ENCODE measurements at regions not wholly inside any gene's neighbourhood (a gene's known extent, or its start where the extent isn't known, plus 50 kb on each side); places are given as distances from the start of the nearest gene placed in this dataset.

DNA sequence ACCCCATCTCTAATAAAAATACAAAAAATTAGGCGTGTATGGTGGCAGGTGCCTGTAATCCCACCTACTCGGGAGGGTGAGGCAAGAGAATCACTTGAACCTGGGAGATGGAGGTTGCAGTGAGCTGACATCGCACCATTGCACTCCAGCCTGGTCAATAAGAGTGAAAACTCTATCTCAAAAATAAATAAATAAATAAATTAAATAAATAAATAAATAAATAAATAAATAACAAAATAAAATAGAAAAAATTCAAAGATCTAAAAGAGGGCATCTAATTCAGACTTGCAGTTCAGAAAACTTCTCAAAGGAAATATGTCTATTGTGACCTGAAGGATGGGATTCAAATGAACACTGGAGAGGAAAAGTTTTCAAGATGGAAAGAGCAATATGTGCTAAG lies 1085.1 kb downstream of the SORCS3 start:
- TF ChIP-seq, protein P1, sequence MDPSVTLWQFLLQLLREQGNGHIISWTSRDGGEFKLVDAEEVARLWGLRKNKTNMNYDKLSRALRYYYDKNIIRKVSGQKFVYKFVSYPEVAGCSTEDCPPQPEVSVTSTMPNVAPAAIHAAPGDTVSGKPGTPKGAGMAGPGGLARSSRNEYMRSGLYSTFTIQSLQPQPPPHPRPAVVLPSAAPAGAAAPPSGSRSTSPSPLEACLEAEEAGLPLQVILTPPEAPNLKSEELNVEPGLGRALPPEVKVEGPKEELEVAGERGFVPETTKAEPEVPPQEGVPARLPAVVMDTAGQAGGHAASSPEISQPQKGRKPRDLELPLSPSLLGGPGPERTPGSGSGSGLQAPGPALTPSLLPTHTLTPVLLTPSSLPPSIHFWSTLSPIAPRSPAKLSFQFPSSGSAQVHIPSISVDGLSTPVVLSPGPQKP (IDR thresholded peaks at IDR 0.05; ENCODE audit: borderline replicate concordance, low read depth, low read length), result no peak
- TF ChIP-seq, protein P2, sequence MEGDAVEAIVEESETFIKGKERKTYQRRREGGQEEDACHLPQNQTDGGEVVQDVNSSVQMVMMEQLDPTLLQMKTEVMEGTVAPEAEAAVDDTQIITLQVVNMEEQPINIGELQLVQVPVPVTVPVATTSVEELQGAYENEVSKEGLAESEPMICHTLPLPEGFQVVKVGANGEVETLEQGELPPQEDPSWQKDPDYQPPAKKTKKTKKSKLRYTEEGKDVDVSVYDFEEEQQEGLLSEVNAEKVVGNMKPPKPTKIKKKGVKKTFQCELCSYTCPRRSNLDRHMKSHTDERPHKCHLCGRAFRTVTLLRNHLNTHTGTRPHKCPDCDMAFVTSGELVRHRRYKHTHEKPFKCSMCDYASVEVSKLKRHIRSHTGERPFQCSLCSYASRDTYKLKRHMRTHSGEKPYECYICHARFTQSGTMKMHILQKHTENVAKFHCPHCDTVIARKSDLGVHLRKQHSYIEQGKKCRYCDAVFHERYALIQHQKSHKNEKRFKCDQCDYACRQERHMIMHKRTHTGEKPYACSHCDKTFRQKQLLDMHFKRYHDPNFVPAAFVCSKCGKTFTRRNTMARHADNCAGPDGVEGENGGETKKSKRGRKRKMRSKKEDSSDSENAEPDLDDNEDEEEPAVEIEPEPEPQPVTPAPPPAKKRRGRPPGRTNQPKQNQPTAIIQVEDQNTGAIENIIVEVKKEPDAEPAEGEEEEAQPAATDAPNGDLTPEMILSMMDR (conservative IDR thresholded peaks at IDR 0.05; ENCODE audit: low read depth, low read length), result no peak
- TF ChIP-seq FOS (IDR thresholded peaks at IDR 0.05; ENCODE audit: low read depth, low read length) (no peak), RFX5 (IDR thresholded peaks at IDR 0.05; ENCODE audit: low read depth, low read length) (no peak), MXI1 (IDR thresholded peaks at IDR 0.05; ENCODE audit: borderline replicate concordance, low read depth, low read length) (no peak), POLR2A (IDR thresholded peaks at IDR 0.05; ENCODE audit: low read depth, low read length) (no peak), RCOR1 (IDR thresholded peaks at IDR 0.05; ENCODE audit: insufficient replicate concordance, low read length) (no peak), BHLHE40 (IDR thresholded peaks at IDR 0.05; ENCODE audit: low read depth, low read length) (no peak), SMC3 (IDR thresholded peaks at IDR 0.05; ENCODE audit: low read depth, low read length) (no peak), CEBPB (IDR thresholded peaks at IDR 0.05; ENCODE audit: low read depth, low read length) (no peak)
- TF ChIP-seq, protein P3, sequence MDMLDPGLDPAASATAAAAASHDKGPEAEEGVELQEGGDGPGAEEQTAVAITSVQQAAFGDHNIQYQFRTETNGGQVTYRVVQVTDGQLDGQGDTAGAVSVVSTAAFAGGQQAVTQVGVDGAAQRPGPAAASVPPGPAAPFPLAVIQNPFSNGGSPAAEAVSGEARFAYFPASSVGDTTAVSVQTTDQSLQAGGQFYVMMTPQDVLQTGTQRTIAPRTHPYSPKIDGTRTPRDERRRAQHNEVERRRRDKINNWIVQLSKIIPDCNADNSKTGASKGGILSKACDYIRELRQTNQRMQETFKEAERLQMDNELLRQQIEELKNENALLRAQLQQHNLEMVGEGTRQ (IDR thresholded peaks at IDR 0.05; ENCODE audit: low read depth, low read length), result no peak
